NCI-H2171 (cell line): ENCODE measurements at regions not wholly inside any gene's neighbourhood (a gene's known extent, or its start where the extent isn't known, plus 50 kb on each side); places are given as distances from the start of the nearest gene placed in this dataset.

Source experiments
- DNase-seq: peaks from one replicate; lab custom pipeline; 2025; lab: John Stamatoyannopoulos, UW

DNA sequence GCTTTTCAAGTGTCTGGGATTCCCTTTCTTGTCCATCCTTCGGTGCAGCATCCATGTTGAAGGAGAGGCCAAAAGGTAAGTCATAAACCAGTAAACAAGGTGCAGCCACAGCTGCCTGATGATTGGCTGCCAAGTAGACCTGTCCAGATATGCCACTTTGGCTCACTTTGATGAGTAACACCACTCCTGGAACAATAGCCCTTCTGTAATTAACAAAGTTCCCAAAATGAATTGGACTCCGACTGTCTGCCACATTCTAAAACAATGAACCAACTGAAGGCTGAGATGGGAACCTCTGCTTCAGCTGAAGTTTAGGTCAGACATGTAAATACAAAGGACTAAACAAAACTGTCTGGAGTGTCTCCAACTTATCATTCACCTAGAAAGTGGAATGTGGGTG lies 82.2 kb upstream of the LGALSL start:
- DNase-seq: no peak

- no peak for DNase-seq
Observed at GRCh38 chr2:64374686-64375085, 79.3 kb upstream of the LGALSL start.

- DNase-seq: no peak
Observed at GRCh38 chr2:64376926-64377325, 77.0 kb upstream of the LGALSL start.

DNA sequence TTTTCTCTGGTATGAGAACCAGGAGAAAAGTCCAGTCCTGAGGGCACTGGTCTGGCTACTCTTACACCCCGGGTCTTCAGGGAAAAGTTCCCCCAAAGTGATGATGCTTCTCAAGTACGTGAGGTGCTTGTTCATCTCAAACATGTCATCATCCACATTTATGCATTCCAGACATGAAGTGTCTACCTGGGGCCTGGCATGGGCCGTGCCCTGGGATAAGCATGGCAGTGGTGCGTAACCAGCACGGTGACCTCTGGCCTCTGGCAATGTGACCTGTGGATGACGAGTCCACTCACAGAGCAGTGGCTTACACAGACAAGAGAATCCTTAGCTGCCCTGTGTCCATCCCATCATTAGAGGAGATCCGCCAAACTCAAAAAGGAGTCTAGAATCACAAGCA lies 74.8 kb upstream of the LGALSL start:
- DNase-seq: no peak

- DNase-seq: no peak
Observed at GRCh38 chr2:64380853-64381527, 73.0 kb upstream of the LGALSL start.

- no peak for DNase-seq
Observed at GRCh38 chr2:64383016-64383591, 70.9 kb upstream of the LGALSL start.

- no peak for DNase-seq
Observed at GRCh38 chr2:64383881-64384280, 70.1 kb upstream of the LGALSL start.

DNA sequence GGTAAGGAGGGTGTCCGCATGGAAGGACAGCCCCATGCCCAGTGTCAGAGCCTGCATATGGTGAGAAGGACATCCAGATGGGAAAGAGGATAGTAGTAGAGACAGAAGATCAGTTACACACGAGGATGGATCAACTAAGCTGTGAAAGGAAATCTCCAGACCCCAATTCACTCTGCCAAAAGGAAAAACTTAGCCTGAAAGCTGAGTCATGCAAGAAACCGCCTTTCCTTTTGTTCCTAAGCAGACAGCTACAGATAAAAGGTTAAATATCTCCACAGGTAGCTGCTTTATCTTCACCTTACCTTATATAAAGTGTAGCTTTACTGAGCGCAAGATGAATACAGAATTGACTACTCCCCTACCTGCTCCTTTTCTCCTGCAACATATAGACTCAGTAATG lies 67.3 kb upstream of the LGALSL start:
- DNase-seq: no peak

- DNase-seq: no peak
Observed at GRCh38 chr2:64390586-64390985, 63.4 kb upstream of the LGALSL start.

- DNase-seq: no peak
Observed at GRCh38 chr2:64391424-64391823, 62.5 kb upstream of the LGALSL start.

GRCh38 chr2:64391940-64392339 lies 62.0 kb upstream of the LGALSL start:
- DNase-seq: no peak

DNA sequence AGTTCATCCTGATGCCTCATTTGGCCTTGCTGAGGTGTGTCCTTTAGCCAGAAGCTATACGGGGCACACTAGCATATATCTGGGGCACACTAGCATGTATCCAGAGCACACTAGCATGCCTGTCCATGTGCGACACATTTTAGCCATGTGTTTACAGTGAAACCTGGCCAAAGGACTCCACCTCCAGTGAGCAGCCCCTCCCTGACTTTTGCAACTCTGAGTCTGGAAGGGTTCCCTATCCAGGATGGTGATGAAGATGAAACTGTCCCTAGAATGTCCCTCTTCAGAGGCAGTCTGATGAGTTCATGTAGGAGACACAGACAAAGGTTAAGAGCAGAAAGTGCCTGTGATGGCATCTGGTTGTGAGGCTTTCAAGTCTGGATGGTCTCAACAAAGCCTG lies 61.4 kb upstream of the LGALSL start:
- DNase-seq: no peak

DNA sequence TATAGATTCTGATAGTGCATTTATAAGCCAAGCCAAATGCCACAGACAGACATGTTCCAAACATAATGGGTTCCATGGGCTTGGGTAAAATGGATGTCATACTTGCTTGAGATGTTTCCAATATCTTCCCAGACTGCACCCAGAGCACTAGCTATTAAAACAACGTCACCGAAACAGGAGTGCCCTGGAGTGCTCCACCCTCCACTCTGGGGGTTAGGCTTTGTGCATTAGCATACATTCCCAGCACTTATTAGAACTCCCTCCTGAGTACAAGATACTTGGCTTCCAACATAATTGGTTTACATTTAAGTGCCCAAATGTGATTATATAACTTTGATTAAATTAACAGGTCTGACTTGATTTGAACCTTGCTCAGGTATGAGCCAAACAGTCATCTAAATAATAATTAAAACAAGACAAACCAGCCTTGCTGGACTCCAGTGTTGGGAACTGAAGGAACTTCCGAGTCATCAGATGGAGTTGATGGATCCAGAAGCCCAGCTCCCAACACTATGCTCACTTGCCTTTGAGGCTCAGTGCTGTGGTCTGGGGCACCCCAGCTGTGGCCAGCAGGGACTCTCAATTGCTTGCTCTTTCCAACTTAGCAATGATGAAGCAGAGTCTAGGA lies 60.5 kb upstream of the LGALSL start:
- no peak for DNase-seq

GRCh38 chr2:64394153-64394552 lies 59.8 kb upstream of the LGALSL start:
- no peak for DNase-seq

DNA sequence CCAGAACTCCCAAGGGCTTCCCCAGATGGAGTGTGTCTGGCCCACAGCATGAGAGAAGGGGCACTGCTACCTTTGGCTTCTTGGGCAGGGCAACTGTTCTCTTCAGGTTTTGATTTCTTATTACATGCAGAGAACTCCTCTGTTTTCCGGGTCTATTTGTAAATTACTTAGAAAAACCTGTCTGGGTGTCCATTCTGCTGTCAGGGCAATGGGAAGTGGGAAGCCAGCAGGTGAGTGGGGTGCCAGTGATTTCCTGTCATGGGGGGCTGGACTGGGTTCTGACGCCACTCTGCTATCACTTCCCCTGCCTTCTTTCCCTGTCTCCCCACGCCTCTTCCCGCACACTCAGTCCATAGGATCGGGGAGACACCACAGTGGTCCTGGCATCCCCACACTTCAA lies 58.0 kb upstream of the LGALSL start:
- no peak for DNase-seq

DNA sequence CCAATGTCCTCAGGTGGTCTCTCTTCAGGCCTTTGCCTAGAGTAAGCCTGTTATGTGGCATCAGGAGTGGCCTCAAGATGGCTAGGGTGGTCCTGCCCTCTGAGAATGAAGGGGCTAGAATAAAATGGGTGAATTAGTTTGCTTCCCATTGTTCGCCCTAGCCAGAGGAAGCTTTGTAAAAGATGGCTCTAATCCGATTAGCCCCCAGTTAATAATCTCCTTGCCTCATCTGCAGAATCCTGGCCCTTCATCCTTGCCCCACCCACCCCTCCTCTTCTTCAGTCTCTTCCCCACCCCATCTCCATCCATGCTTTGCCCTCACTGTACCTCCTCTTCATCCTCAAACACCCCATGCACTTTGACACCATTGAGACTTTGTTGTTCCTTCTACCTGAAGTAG lies 57.4 kb upstream of the LGALSL start:
- no peak for DNase-seq

- DNase-seq: no peak
Observed at GRCh38 chr2:64398516-64399129, 55.3 kb upstream of the LGALSL start.

GRCh38 chr2:64399521-64399920 lies 54.4 kb upstream of the LGALSL start:
- no peak for DNase-seq

DNA sequence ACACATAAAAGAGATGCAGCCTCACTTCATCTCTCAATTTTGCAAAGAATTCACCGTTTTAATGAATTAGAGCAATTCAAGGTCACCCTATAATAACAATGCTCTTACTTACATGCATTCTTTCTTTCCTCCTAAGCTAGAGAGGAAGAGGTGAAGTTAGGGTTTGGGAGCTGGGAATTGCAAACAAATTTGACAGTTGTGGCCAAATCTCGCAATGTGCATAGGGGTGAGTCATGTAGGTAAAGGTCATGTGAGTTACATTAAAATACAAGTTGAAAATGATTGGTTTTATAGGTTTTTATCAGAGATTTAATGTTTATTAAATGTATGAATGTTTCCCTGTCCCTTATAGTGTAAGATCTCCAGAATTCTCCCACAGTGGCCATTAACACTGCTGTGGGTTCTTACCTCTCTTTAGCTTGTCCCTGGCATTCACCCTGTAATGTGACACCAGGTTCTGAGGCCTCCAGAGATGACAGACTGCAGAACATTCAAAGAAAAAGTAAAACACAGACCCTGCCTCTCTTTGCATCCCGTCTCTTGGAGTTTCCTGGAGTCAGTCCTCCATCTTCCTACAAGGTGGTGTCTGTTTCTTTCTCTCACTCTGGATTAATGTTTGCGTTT lies 53.7 kb upstream of the LGALSL start:
- DNase-seq: no peak

GRCh38 chr2:64400733-64401528 lies 53.0 kb upstream of the LGALSL start:
- DNase-seq: no peak

GRCh38 chr2:64401529-64401880 lies 52.5 kb upstream of the LGALSL start:
- DNase-seq: no peak

DNA sequence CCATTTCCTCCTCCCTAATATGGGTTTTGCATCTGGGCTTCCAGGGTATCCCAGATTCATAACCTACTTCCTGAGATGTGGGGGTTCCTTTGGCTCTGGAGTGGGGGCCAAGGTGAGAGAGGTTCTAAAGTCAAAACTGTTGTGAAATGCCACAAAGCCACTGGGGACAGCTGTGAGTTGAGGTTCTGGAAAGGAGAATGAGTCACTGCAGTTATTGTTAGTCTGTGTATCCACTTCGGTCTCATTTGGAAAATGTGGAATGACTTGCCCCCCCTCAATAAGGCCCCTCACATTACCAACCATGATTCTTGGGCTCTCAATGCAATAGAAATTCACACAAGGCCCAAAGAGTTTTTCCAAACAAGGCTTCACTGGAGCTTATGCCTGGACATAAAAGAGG lies 51.1 kb upstream of the LGALSL start:
- DNase-seq: no peak
